ENCODE measurements at regions not wholly inside any gene's neighbourhood (a gene's known extent, or its start where the extent isn't known, plus 50 kb on each side); places are given as distances from the start of the nearest gene placed in this dataset.

- TF ChIP-seq, protein P1, sequence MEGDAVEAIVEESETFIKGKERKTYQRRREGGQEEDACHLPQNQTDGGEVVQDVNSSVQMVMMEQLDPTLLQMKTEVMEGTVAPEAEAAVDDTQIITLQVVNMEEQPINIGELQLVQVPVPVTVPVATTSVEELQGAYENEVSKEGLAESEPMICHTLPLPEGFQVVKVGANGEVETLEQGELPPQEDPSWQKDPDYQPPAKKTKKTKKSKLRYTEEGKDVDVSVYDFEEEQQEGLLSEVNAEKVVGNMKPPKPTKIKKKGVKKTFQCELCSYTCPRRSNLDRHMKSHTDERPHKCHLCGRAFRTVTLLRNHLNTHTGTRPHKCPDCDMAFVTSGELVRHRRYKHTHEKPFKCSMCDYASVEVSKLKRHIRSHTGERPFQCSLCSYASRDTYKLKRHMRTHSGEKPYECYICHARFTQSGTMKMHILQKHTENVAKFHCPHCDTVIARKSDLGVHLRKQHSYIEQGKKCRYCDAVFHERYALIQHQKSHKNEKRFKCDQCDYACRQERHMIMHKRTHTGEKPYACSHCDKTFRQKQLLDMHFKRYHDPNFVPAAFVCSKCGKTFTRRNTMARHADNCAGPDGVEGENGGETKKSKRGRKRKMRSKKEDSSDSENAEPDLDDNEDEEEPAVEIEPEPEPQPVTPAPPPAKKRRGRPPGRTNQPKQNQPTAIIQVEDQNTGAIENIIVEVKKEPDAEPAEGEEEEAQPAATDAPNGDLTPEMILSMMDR (IDR thresholded peaks at IDR 0.05; ENCODE audit: extremely low read depth in 1 of 2, insufficient read depth in 1 of 2, low read depth in 1 of 2, low read length in 2 of 2) = no peak
- TF ChIP-seq POLR2A (IDR thresholded peaks at IDR 0.05; ENCODE audit: low read depth, low read length) (no peak), FOS (IDR thresholded peaks at IDR 0.05; ENCODE audit: borderline replicate concordance, insufficient read depth, low read length) (no peak), MYC (IDR thresholded peaks at IDR 0.05; ENCODE audit: low read depth, low read length) (no peak), GATA2 (IDR thresholded peaks at IDR 0.05; ENCODE audit: insufficient read depth, insufficient read length, low read depth, low read length) (no peak), POLR2AphosphoS5 (IDR thresholded peaks at IDR 0.05; ENCODE audit: insufficient read depth, low read depth, low read length) (no peak), JUN (IDR thresholded peaks at IDR 0.05; ENCODE audit: borderline replicate concordance, insufficient read depth, insufficient read length, low read depth) (no peak), EZH2 (IDR thresholded peaks at IDR 0.05; ENCODE audit: borderline replicate concordance, low read depth, low read length, severe bottlenecking) (no peak)
- TF ChIP-seq, protein P2, sequence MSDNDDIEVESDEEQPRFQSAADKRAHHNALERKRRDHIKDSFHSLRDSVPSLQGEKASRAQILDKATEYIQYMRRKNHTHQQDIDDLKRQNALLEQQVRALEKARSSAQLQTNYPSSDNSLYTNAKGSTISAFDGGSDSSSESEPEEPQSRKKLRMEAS (IDR thresholded peaks at IDR 0.05; ENCODE audit: insufficient read depth, insufficient read length) = no peak
These were observed 222.9 kb upstream of the ERCC4 start for GRCh38 chr16:13697013-13697412.

Measured in endothelial cell of umbilical vein (primary cell).